ENCODE measurements at regions not wholly inside any gene's neighbourhood (a gene's known extent, or its start where the extent isn't known, plus 50 kb on each side); places are given as distances from the start of the nearest gene placed in this dataset.

GRCh38 chr4:126647320-126647719, 985.4 kb upstream of the INTU start:
- Histone ChIP-seq H3K36me3 (replicated peaks in 1 of 2) (no peaks in the 10 kb centered on the region), H3K4me1 (replicated peaks in 1 of 2) (no peaks in the 10 kb centered on the region), H3K27me3 (no peaks in the 10 kb centered on the region), H3K4me3 (no peak overlapping the region), H3K27ac (no peak overlapping the region), H3K9me3 (replicated peaks in 1 of 3) (no peaks in the 10 kb centered on the region)
- TF ChIP-seq CTCF (IDR thresholded peaks at IDR 0.05) (no peak), POLR2A (IDR thresholded peaks at IDR 0.05) (no peak)
- DNase-seq = no peak
- intact Hi-C loops (cut with DNase I) = no loop called here
- WGBS, 4 donors = 62 to 81% (median 71%) methylated on average over 3 of the region's 3 CpGs

GRCh38 chr4:126647756-126648397, 984.9 kb upstream of the INTU start:
- H3K4me1 ChIP-seq (replicated peaks in 1 of 2) = no peaks in the 10 kb centered on the region
- H3K27me3 ChIP-seq = no peaks in the 10 kb centered on the region
- TF ChIP-seq CTCF (IDR thresholded peaks at IDR 0.05) (no peak), POLR2A (IDR thresholded peaks at IDR 0.05) (no peak)
- no peak for DNase-seq
- no peak overlapping the region for H3K27ac ChIP-seq
- WGBS, 4 donors = 64 to 72% (median 65%) methylated on average over 3 of the region's 3 CpGs
- intact Hi-C loops (cut with DNase I) = no loop called here
- no peak overlapping the region for H3K4me3 ChIP-seq
- H3K9me3 ChIP-seq (replicated peaks in 1 of 3) = no peaks in the 10 kb centered on the region
- no peaks in the 10 kb centered on the region for H3K36me3 ChIP-seq (replicated peaks in 1 of 2)

GRCh38 chr4:126658411-126658810, 974.3 kb upstream of the INTU start:
- H3K9me3 ChIP-seq (replicated peaks in 1 of 3) = no peaks in the 10 kb centered on the region
- H3K36me3 ChIP-seq (replicated peaks in 1 of 2) = no peaks in the 10 kb centered on the region
- intact Hi-C loops (cut with DNase I) = no loop called here
- 60 to 90% (median 79%) methylated on average over 1 of the region's 1 CpG for WGBS, 4 donors
- TF ChIP-seq POLR2A (IDR thresholded peaks at IDR 0.05) (no peak), CTCF (IDR thresholded peaks at IDR 0.05) (no peak)
- H3K27me3 ChIP-seq = no peaks in the 10 kb centered on the region
- H3K4me1 ChIP-seq (replicated peaks in 1 of 2) = no peaks in the 10 kb centered on the region
- H3K27ac ChIP-seq = no peak overlapping the region
- DNase-seq = no peak
- H3K4me3 ChIP-seq = no peak overlapping the region

- Histone ChIP-seq H3K9me3 (replicated peaks in 1 of 3) (no peaks in the 10 kb centered on the region), H3K36me3 (replicated peaks in 1 of 2) (no peaks in the 10 kb centered on the region), H3K4me1 (replicated peaks in 1 of 2) (no peaks in the 10 kb centered on the region), H3K27me3 (no peaks in the 10 kb centered on the region), H3K4me3 (no peak overlapping the region), H3K27ac (no peak overlapping the region)
- intact Hi-C loops (cut with DNase I) = no loop called here
- DNase-seq = no peak
- TF ChIP-seq CTCF (IDR thresholded peaks at IDR 0.05) = no peak
Measured at GRCh38 chr4:126661194-126661593, 971.6 kb upstream of the INTU start.
